CMK (cell line): ENCODE measurements at regions not wholly inside any gene's neighbourhood (a gene's known extent, or its start where the extent isn't known, plus 50 kb on each side); places are given as distances from the start of the nearest gene placed in this dataset.

Source experiments
- DNase-seq: peaks from one replicate; pipeline ENCODE4 v3.0.0-alpha.2; 2010; ENCODE audit warnings: low read depth

DNA sequence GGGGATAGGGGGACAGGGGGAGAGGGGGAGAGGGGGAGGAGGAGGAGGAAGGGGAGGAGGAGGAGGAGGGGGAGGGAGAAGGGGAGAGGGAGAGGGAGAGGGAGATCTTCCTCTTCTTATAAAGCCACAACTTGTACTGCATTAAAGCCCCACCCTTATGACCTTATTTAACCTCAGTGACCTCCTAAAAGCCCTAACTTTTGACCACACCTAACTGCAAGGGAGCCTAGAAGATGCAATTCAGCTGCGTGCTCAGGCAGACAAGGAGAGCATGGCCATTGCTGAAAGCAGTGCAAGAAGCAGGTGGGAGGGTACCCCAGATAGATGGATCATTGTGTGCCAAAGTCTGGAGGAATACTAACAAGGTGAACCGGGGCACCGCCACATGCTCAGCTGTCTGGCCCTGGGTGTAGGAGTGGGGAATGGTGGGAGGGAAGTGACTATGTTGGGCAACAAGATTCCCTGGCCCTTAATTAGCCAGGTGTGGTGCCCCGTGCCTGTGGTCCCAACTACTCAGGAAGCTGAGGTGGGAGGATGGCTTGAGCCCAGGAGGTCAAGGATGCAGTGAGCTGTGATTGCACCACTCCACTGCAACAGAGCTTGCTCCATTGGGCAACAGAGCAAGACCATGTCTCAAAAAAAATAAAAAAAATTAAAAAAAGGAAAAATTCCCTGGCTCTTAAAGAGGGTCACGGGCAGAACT, 125.4 kb upstream of the BOD1 start:
- DNase-seq, result no peak

DNA sequence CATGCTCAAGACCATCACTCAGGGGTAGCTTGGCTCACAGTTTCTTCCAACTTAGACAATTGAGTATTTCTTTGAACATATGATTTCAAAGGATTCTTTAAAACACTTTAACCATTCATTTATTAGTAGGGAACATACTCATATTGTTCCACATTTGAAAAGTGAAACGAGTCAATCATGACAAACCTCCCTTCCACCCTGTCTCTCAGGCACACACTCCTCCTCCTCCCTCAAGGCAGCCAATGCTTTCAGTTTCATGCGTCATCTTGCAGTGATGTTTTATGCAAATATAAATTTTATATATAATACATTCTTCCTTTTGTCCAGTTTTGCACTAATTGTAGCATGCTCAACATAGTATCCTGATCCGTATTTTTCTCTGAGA, 126.0 kb upstream of the BOD1 start:
- no peak for DNase-seq

DNA sequence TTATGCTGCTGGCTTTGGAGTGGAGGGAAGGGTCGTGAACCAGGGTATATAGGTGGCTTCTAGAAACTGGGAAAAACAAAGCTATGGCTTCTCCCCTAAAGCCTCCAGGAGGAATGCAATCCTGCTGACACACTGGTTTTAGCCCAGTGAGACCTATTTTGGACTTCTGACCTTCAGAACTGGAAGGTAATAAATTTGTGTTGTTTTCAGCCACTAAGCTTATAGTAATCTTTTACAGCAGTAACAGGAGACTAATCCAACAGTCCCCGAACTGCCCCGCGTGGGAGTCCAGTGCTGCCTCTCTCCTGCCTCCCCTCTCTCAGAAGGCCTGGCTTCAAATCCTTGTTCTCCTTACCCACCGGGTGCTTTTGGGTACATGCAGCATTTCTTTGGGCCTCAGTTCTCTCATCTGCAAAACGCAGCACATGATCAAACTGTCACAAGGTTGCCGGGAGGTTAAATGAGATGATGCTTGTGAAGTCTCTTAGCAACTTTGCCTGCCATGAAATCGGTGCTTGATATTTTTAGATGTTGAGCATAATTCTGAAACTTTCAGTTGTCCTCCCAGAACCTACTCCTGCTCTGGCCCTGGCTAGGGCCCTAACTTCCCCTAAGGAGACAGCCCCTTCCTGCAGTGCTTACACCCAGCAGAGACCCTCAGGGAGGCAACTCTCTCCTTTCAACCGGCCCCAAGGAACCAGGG, 127.3 kb upstream of the BOD1 start:
- DNase-seq, result no peak

DNA sequence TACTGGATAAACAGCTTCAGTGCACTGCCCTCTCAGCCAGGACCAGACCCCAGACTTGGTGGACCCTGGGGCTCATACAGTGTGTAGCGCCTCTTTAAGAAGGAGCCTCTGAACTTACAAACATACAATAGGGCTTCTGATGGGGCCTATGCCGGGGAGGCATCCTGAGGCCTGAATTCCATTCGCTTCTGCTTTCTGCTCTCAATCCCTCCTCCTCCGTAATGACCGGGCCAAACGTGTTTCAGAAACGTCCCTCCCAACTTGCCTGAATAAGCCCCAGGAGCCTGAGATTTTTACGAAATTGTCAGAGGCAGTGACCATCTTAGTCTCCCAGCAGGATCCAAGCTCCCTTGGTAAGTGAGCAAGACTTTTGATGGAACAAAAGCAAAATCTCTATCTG, 128.1 kb upstream of the BOD1 start:
- no peak for DNase-seq

DNA sequence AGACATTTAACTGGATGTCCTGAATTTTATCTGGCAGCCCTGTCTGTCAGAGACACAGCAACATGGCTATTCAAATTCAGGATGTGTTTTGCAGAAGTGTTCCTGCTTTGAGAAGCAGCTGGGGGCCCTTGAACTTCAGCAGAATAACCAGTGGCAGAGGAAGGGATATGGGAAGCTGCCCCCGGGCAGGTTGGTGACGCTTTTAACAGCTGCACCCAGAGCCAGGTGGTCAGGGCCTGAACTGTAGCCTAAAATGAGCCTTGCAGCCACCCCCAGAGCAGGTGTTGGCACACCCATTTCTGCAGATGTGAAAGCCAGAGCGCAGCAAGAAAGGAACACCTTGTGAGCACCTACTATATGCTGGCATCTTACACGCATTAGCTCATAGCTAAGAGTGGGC, 128.7 kb upstream of the BOD1 start:
- DNase-seq, result no peak

DNA sequence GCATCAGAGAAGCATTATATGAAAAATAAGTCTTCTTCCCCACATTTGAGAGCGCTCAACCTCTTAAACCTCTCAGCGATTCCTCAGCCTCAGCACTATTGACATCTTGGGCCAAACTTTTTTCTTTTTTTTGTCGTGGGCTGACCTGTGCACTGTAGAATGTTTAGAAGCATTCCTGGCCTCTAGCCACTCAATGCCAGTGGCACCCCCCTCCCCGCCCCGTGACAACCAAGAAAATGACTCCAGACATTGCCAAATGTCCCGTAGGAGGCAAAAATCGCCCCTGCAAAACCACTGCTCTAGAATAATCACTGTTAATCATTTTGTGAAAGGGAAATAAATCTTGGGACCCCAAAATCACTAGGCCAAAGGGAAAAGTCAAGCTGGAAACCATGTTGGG, 129.1 kb upstream of the BOD1 start:
- DNase-seq, result no peak

DNA sequence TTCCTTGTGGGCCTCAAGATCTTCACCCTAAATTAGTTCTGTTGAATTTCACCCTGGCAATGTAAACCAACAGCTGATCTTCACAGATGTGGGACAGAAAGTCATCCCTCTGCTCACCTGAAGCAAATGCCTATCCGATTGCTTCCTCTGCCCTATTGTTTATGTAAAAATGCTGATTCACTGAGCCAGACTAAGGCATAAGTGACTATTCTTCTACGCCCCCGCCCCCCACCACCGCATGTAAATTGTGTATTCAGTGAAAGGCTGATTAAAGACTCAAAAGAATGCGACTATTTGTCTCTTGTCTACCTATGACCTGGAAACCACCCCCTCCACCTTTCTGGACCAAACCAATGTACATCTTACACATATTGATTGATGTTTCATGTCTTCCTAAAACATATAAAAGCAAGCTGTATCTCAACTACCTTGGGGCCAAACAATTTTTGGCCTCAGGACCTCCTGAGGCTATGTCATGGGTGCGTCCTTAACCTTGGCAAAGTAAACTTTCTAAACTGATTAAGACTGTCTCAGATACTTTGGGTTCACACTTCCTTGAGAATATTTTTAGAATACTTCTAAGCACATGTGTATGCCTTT, 129.7 kb upstream of the BOD1 start:
- no peak for DNase-seq

DNA sequence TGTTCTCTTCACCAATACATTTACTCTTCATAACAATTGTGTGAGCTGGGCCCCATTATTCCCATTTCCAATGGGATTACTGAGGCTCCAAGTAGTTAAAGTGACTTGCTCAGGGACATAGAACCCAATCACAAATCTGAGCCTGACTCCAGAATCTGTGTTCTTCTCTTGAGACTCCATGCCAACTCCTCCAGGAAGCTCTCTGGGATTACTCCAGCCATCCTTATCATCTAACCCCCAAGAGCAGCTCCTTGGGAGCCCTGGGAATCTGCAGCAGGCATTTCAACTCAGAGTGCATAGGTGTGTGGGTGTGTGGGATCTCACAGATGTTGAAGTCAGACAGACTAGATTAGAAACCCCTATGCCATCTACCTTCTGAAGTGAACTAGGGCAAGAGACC, 131.4 kb upstream of the BOD1 start:
- DNase-seq, result no peak

DNA sequence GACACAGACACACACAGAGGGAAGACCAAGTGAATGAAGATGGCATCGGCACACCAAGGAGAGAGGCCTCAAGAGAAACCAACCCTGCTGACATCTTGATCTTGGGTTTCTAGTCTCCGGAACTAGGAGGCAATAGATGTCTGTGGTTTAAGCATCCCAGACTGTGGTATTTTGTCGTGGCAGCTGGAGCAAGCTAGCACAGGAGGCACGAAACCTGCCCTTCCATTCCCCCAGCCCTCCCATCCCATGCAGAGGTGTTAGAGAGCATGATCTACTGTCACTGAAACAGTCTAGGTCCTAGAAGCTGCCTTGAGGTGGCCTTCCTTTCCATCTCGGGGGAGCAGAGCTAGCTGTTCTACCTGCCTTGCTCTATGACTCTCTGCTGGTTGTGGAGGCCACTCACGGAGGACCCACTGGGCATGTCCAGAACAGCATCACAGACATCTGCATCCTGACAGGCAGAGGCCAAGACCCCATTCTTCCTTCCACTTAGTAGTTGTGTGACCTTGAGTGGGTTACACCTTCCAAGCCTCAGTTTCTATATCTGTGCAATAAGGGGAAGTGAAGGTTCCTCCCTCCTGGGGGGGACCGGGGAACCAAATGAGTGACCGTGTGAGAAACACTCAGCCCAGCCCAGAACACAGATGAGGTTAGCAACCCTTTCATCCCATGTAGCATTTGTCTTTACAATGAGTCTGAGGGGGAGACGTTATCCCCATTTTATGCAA, 134.3 kb upstream of the BOD1 start:
- DNase-seq, result no peak

DNA sequence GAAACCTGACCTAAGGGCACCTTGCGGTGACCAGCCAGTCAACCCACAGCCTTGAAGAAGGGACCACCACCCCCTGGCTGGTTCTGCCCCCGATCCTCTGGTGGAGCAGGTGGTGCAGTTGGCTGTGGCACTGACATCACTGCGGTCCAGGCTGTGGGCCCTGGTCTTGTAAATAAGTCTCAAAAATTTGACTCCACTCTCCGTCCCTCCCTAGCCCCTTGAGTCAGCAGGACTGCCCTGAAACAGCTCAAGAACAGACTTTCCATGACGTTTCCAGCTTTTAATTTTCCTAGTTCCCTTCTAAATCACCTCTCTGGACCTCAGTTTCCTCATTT, 134.8 kb upstream of the BOD1 start:
- no peak for DNase-seq

DNA sequence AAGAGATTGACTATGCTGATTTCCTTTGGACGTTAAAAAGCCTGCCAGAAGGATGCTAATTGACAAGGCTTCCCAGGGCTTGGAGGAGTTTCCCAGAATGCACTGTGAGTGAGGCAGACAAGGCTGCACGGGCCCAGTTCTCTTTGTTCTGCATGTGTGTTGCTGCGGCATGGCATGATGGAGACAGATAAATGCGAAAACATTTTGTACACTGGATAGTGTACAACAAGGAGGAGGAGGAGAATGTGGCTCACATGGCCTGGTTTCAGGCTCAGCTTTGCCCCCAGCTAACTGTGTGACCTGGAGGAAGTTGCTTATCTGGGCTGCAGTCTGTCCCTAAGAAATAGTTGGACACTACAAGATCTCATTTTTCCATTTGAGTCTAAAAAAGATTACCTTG, 135.5 kb upstream of the CPEB4 start:
- DNase-seq, result no peak

DNA sequence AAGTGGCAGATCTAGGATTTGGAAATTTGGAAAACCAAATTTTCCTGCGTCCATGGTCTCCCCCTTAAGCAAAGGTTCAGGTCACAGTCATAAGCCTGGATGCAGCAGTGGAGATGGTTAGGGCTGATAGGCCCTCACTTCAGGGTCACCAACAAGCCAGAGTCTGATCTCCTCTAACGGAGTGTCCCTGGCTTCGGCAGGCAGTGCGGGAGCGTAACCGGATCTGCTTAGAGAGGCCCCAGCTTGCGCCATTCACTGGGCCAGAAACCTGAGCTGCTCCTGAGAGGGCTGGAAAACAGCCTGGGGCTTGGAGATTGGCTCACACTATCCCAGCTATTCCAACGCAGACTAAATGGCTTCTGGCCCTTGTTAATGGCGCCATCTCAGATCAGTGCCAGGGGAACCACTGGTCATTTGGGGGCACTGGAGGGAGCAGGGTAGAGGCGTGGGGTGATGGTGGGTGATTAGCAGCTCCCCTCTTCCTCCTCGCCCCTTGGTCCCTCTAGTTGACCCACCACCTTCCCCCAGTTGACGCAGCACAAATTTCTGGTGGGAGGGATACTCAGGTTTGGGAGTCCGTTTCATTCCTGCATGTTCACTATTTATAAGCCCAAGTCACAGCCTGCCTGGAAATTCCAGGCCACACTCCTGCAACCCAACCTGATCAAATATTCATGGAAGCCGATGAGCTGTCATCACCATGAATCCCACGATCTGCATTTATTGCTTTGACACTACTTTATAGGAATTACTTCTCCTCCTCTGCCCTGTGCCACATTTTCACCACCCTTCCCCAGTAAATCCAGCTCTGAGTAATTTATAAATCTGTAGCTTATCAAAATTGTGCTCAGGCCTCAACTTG, 134.6 kb upstream of the CPEB4 start:
- no peak for DNase-seq

DNA sequence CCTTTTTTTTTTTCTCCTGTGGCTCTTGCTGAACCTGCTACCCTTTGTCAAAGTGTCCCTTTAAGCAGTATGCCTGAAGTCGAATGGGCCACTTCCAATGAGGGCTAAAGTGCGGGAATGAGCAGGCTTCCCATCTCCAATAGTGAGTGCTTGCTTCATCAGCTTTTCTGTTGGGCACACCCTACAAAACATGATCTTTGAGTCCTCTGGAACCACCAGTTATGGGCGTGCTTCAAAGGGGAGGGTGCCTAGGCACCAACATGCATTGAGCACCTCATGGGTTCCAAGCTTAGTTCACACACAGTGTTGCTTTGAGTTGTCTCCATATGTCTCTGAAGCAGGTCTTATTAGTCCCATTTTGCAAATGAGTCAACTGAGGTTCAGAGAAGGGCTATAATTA, 132.8 kb upstream of the CPEB4 start:
- DNase-seq, result no peak

DNA sequence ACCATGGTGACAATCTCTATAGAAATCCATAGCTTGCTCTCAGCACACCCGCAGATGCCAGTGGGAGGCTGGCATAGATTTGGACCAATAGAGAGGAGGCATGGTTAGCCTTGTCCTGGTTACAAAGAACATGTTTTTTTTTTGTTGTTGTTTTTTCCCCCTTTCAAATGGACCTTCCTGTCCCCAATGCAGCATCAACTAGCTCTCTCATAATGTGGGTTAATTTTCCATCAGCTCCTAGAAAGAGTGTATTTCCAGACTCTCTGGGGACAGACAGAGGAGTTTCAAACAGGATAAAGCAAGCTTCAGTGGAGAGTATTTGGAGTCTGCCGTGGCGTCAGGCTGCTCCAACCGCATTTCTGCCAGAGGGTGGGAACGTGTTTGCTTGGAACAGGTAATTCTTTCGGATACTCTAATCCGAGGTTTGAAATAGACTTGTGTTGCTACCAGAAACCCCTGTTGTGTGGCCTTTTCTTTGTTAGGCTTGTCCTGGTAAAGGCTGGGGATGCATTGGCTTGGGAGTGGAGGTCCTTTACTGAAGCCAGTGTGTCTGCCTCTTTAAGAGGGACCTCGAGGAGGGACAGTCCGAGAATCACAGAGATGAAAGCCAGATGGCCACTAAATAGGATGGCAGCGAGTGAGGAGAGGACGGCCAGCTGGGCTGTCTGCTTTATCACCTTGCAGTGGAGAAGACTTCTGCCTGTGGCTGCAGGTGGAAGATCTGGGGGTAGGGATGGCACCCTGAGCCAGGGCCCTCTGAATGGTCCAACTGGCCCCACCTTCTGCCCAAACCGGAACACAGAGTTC, 130.5 kb upstream of the CPEB4 start:
- no peak for DNase-seq

DNA sequence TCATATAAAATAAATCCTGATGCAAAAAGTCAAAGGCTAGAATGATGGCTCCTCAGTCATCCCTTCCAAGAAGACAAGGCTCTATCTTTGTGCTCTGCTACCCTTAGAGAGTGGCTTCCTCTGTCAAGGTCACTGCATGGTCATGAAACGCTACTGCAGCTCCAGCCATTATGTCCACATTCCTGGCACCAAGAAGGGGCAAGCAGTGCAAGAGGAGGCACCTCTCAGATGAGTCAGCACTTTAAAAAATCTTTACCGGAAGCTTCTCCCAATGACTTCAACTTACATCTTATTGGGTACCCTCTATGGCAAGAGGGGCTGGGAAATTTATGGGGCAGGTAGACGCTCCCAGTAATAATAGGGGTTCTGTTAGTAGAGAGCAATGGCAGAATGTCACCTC, 129.5 kb upstream of the CPEB4 start:
- DNase-seq, result no peak

DNA sequence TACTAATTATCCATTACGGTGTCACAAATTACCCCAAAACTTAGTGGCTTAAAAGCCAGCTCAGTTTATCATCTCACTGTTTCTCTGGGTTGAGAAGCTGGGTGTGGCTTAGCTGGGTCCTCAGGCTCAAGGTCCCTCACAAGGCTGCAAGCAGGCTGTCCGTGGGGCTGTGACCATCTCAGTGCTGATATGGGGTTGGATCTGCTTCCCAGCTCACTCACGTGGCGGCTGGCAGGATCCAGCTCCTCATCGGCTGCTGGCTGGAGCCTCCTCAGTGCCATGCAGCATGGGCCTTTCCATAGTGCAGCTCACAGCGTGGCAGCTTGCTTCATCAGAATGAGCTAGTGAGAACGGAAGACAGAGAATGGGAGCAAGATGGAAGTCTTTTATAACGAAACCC, 128.5 kb upstream of the CPEB4 start:
- no peak for DNase-seq

DNA sequence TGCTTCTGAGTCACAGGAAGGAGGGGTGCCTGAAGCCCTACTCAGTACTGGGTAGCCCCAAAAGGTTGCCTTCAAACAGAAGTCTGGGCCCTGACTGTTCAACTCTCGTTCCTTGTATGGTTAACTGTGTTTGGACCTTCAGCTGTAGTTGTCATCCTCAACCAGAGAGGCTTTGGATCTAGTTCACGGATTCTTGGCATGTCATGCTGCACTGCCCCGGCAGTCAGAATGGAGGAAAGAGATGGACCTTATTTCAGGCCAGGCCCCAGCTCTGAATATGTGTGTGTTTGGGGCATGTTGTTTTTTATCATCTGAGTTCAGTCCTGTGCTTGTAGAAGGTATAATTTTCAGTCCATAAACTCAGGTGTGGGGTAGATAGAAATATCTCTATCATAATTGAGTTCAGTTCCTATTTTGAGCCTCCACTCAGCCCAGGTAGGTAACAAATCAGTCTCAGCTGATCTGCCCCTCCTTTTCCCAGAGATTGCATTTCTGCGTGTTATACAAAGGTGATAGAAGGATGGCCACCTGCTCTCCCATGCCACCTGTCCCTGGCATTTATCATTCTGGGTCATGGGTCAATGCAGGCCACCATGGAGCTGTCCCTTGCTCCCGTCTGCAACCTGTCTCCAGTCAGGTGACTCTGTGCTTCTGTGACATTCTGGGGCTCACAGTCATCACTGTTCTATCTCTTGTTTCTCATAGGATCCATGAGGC, 127.5 kb upstream of the CPEB4 start:
- no peak for DNase-seq

DNA sequence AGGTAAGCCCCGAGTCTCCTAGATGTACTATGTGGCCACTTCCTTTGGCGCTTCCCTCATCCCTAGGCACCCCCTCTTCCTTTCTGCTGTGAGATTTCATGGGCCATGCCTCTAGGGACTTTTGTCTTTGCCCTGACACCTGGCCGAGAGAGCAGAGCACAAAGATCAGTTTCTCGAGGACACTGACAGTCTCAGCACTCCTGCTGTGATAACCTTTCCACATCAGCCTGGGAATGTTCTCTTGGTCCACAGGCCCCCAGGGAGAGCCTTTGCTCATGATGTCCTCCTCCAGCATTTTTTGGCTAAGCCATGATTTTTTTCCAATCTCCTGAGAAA, 127.0 kb upstream of the CPEB4 start:
- no peak for DNase-seq

DNA sequence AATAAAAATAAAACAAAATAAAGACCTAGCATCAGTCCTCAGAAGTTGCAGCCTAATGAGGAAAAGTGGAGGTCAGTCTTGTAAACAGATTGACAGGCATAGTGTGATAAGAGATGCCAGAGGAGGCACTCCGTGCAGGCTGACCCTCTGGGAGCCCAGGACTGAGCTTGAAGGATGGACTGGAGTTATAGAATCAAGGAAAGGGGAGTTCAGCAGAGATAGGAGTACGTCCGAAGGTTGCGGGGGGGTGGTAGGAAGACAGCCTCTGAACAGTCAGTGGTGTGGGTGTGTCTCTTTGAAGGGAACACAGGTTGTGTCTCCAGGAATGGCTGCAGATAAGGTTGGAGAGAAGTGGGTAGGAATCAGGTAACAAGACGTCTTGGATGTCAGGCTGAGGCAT, 126.1 kb upstream of the CPEB4 start:
- DNase-seq, result no peak

DNA sequence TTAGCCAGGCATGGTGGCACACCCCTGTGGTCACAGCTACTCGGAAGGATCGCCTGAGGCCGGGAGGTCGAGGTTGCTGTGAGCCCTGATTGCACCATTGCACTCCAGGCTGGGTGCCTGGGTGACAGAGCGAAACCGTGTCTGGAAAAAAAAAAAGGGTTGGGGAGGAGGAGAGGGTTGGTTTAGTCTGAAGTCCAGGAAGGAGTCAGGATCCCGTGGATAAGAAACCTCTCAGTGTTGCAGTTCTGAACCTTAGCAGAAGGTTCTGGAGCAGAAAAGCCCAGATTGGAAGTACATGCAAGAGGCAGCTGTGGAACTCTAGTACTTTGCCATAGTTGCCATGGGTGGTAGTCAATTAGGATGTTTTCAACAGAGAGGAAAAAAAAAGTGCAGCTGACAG, 125.2 kb upstream of the CPEB4 start:
- DNase-seq, result no peak

DNA sequence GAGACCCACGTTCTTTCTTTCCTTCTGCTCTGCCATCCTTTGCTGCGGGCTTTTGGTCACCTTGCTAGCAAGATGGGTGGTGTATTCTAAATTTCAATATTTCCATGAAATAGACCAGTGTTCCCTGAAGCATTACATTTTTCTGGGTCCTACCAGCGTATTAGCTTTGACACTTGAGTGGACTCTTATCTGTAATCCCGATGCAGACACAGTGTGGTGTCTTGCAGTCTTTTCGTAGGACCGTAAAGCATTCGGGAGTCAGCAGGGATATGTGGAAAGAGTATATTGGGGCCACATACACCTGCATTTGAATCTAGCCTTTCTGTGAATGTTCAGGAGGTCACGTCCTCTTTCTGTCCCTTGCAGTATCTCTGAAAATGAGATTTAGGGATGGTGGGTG, 124.7 kb upstream of the CPEB4 start:
- DNase-seq, result no peak
